SK-N-SH treated with all-trans-retinoic acid at 6 μM for 48 hours (cell line): ENCODE measurements at regions not wholly inside any gene's neighbourhood (a gene's known extent, or its start where the extent isn't known, plus 50 kb on each side); places are given as distances from the start of the nearest gene placed in this dataset.

ENCODE experiments used
- CSRNP3 ChIP-seq: fragments of 250-450 bp; sonication (Bioruptor Pico); IDR thresholded peaks from 2 replicates; pipeline ENCODE4 v1.5.1; 2021; ENCODE audit warnings: mild to moderate bottlenecking, moderate library complexity
- PATZ1 ChIP-seq: fragments of 250-450 bp; sonication (Bioruptor Pico); IDR thresholded peaks from 2 replicates; pipeline ENCODE4 v1.8.0; 2020; ENCODE audit warnings: mild to moderate bottlenecking, moderate library complexity, borderline replicate concordance
- POU6F1 ChIP-seq: fragments of 250-450 bp; sonication (Bioruptor Pico); IDR thresholded peaks from 2 replicates; pipeline ENCODE4 v1.8.0; 2021; ENCODE audit warnings: low read depth, mild to moderate bottlenecking, moderate library complexity, borderline replicate concordance
- PPARA ChIP-seq: fragments of 250-450 bp; sonication (Bioruptor Pico); IDR thresholded peaks from 2 replicates; pipeline ENCODE4 v1.5.0; 2020; ENCODE audit warnings: mild to moderate bottlenecking, borderline replicate concordance
- RARB ChIP-seq: fragments of 250-450 bp; sonication (Bioruptor Pico); IDR thresholded peaks from 2 replicates; pipeline ENCODE4 v1.8.0; 2021; ENCODE audit warnings: mild to moderate bottlenecking, moderate library complexity
- ZFP3 ChIP-seq: fragments of 250-450 bp; sonication (Bioruptor Pico); IDR thresholded peaks from 2 replicates; pipeline ENCODE4 v1.5.0; 2020; ENCODE audit warnings: mild to moderate bottlenecking, moderate library complexity
- ZFP30 ChIP-seq: fragments of 450-650 bp; formaldehyde crosslinking; IDR thresholded peaks from 2 replicates; pipeline ENCODE4 v1.5.0; 2022; ENCODE audit warnings: mild to moderate bottlenecking, moderate library complexity
- ZNF565 ChIP-seq: fragments of 450-650 bp; formaldehyde crosslinking; conservative IDR thresholded peaks from 2 replicates; pipeline ENCODE4 v1.5.0; 2020; ENCODE audit warnings: low read depth, mild to moderate bottlenecking, moderate library complexity

GRCh38 chr6:169070506-169071176 lies 183.0 kb downstream of the THBS2 start:
- no peak for TF ChIP-seq ZFP30 (CRISPR knock-in tag)
- TF ChIP-seq PPARA = no peak
- TF ChIP-seq ZNF565 (CRISPR knock-in tag) = no peak
- TF ChIP-seq ZFP3 (CRISPR knock-in tag) = peak; percentile 18; the same call in 1 of the 2 replicates
- TF ChIP-seq CSRNP3 = no peak
- no peak for TF ChIP-seq POU6F1 (CRISPR knock-in tag)
- TF ChIP-seq RARB (CRISPR knock-in tag) = no peak
- 0 out of 2 replicates have a peak, but pooled peaks have one; percentile 18 for TF ChIP-seq PATZ1 (CRISPR knock-in tag)
